Cardiac muscle cell (in vitro differentiated cells and primary cell): ENCODE measurements at regions not wholly inside any gene's neighbourhood (a gene's known extent, or its start where the extent isn't known, plus 50 kb on each side); places are given as distances from the start of the nearest gene placed in this dataset.
"Not testable (repeated sequence)": the region's sequence is repeated elsewhere in the genome, so short reads cannot be mapped to it uniquely, and the experiment has no call there.

Experiments
- DNase-seq, 2 donors: peaks; one replicate each; pipeline versions ENCODE4 v3.0.0 to v3.0.0-alpha.2; 2010 to 2017; ENCODE audit warnings: low read depth in 1 of 2, low spot score in 1 of 2
- H3K27ac ChIP-seq: fragments of 200-600 bp; sonication (generic); 2 replicates; pipeline ENCODE4 v1.5.1; 2016
- H3K27me3 ChIP-seq: fragments of 200-600 bp; sonication (generic); 2 replicates; pipeline ENCODE4 v1.6.0; 2016; ENCODE audit warnings: control low read depth
- H3K36me3 ChIP-seq: fragments of 200-600 bp; sonication (generic); 2 replicates; pipeline ENCODE4 v1.5.1; 2016; ENCODE audit warnings: control low read depth
- H3K4me1 ChIP-seq: fragments of 200-600 bp; sonication (generic); 2 replicates; pipeline ENCODE4 v1.8.1; 2017; ENCODE audit warnings: low read depth, mild to moderate bottlenecking, mixed run types
- H3K4me3 ChIP-seq: fragments of 200-600 bp; sonication (generic); 2 replicates; pipeline ENCODE4 v1.5.1; 2016; ENCODE audit warnings: mild to moderate bottlenecking
- H3K9me3 ChIP-seq: fragments of 200-600 bp; sonication (generic); 2 replicates; pipeline ENCODE4 v1.5.1; 2017; ENCODE audit warnings: low read depth, mild to moderate bottlenecking, control low read depth
- TF ChIP-seq, protein P1 (sequence below): IDR thresholded peaks from 2 replicates; pipeline ENCODE4 v1.5.1; 2012; ENCODE audit warnings: low read depth, mild to moderate bottlenecking, low read length

DNA sequence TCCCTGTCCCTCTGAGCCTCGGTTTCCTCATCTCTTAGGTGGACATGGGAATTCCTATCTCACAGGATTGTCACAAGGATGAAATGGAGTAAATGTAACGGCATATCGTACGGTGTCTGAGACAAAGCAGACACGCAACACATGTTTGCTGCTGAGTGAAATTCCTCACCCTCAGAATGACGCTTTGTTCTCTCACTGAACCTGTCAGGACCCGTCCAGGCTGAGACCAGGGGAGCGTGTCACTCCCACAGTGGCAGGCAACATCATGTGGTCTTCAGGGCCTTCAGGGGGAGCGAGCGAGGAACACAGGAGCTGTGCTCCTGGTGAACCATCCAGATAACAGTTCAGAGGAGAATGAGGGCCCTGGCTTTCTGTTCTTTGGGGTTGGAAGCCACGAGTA lies 74.2 kb downstream of the TOMM20 start:
- no peak overlapping the region for H3K4me3 ChIP-seq
- H3K9me3 ChIP-seq: no peaks in the 10 kb centered on the region
- TF ChIP-seq, protein P1, sequence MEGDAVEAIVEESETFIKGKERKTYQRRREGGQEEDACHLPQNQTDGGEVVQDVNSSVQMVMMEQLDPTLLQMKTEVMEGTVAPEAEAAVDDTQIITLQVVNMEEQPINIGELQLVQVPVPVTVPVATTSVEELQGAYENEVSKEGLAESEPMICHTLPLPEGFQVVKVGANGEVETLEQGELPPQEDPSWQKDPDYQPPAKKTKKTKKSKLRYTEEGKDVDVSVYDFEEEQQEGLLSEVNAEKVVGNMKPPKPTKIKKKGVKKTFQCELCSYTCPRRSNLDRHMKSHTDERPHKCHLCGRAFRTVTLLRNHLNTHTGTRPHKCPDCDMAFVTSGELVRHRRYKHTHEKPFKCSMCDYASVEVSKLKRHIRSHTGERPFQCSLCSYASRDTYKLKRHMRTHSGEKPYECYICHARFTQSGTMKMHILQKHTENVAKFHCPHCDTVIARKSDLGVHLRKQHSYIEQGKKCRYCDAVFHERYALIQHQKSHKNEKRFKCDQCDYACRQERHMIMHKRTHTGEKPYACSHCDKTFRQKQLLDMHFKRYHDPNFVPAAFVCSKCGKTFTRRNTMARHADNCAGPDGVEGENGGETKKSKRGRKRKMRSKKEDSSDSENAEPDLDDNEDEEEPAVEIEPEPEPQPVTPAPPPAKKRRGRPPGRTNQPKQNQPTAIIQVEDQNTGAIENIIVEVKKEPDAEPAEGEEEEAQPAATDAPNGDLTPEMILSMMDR: no peak
- no peaks in the 10 kb centered on the region for H3K4me1 ChIP-seq
- H3K27me3 ChIP-seq: no peaks in the 10 kb centered on the region
- H3K36me3 ChIP-seq: no peaks in the 10 kb centered on the region
- no peak overlapping the region for H3K27ac ChIP-seq
- no peak for DNase-seq

DNA sequence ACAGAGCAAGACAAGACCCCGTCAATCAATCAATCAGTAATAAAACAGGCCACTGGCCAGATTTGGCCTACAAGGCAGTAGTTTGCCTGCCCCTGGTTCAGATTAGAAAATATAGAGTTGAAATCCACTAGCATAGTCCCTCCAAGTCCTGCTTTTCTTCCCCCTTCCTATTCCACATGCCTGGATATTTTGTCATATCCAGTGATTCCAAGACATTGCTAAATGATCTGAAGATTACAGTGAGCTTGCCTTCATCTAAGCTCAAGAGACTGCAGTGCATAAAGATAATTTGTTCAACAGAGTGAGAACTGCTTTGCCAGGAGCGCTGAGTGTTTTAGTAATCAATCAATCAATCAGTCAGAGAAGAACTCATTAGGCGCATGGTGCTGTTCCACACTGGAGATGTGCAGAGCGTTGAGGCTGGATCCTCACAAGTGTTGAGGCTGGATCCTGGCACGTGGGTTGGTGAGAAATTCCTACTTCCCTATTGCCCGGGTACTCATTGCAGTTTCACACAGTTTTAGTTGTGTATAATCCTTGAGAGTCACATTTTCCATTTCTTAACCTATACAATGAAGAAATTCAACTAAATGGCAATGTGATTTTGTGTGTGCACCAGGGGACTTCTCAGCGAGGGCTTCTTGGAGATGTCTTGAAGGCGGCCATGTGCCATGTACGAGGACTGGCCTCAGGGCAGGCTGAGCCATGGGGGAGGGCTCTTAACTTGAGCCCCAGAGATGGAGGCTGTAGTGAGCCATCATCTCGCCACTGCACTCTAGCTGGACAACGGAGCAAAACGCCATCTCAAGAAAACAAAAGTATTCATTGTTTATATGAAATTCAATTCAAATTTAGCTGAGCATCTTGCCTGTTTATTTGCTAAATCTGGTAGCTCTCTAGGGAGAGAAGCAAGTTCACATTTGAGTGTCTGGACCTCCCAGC lies 76.3 kb downstream of the TOMM20 start:
- H3K27ac ChIP-seq: no peak overlapping the region
- no peak overlapping the region for H3K4me3 ChIP-seq
- H3K9me3 ChIP-seq: no peaks in the 10 kb centered on the region
- no peaks in the 10 kb centered on the region for H3K27me3 ChIP-seq
- no peak for DNase-seq
- TF ChIP-seq, protein P1: no peak
- no peaks in the 10 kb centered on the region for H3K36me3 ChIP-seq
- no peaks in the 10 kb centered on the region for H3K4me1 ChIP-seq

- H3K27me3 ChIP-seq: no peaks in the 10 kb centered on the region
- H3K27ac ChIP-seq: no peak overlapping the region
- H3K4me3 ChIP-seq: no peak overlapping the region
- H3K9me3 ChIP-seq: no peaks in the 10 kb centered on the region
- no peak for DNase-seq
- TF ChIP-seq, protein P1: no peak
- no peaks in the 10 kb centered on the region for H3K36me3 ChIP-seq
- no peaks in the 10 kb centered on the region for H3K4me1 ChIP-seq
Measured at GRCh38 chr1:235051521-235051920, 77.1 kb downstream of the TOMM20 start.

DNA sequence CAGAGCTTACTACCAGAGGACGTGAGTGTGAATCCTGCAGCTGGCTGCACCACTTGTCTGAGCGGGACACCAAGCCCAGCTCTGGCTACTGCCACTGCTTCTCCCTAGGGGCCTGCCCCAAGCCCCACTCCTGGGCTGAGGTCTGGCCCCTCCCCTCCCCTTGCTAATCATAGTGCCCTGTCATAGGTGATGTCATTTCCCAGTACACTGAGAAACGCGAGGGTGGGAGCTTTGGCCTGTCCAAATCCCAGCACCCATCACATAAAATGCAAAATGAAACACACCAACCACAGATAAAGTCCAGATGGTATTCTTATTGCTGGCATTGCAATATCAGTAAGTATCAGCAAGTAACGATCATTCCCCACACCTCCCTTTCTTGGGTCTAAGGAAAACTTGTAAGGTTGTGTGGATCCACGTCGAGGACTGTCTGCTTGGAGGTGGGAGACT lies 77.7 kb downstream of the TOMM20 start:
- Histone ChIP-seq H3K4me3 (no peak overlapping the region), H3K4me1 (no peaks in the 10 kb centered on the region), H3K9me3 (no peaks in the 10 kb centered on the region), H3K36me3 (no peaks in the 10 kb centered on the region), H3K27me3 (no peaks in the 10 kb centered on the region), H3K27ac (no peak overlapping the region)
- TF ChIP-seq, protein P1: no peak
- DNase-seq: peak in 1 of 2 donors; percentile 84

DNA sequence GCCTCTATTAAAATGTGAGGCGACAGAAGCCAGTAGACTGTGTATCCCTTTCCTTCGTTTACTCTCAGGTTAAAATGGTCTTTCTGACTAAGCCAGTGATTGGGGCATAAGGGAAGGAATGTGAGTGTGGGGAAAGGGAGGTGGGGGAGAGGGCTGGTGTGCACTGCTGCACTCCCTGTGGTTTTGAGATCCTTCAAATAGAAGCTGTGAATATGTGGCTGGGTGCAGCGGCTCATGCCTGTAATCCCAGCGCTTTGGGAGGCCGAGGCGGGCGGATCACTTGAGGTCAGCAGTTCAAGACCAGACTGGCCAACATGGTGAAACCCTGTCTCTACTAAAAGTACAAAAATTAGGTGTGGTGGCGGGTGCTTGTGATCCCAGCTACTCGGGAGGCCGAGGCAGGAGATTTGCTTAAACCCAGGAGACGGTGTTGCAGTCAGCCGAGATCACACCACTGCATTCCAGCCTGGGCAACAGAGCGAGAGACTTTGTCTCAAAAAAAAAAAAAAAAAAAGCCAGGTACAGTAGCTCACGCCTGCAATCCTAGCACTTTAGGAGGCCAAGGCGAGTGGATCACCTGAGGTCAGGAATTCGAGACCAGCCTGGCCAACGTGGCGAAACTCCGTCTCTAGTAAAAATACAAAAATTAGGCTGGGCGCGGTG lies 78.8 kb downstream of the TOMM20 start:
- H3K27me3 ChIP-seq, H3K36me3 ChIP-seq, H3K9me3 ChIP-seq, H3K4me1 ChIP-seq, H3K27ac ChIP-seq, H3K4me3 ChIP-seq: not testable (repeated sequence)
- DNase-seq: peak in 1 of 2 donors; percentile 68

- Histone ChIP-seq H3K4me1 (no peaks in the 10 kb centered on the region), H3K36me3 (no peaks in the 10 kb centered on the region), H3K27me3 (no peaks in the 10 kb centered on the region), H3K4me3 (no peak overlapping the region), H3K27ac (no peak overlapping the region), H3K9me3 (no peaks in the 10 kb centered on the region)
- no peak for DNase-seq
- TF ChIP-seq, protein P1: no peak
Measured at GRCh38 chr1:235049217-235049616, 79.4 kb downstream of the TOMM20 start.
